ENCODE measurements at regions not wholly inside any gene's neighbourhood (a gene's known extent, or its start where the extent isn't known, plus 50 kb on each side); places are given as distances from the start of the nearest gene placed in this dataset.

DNA sequence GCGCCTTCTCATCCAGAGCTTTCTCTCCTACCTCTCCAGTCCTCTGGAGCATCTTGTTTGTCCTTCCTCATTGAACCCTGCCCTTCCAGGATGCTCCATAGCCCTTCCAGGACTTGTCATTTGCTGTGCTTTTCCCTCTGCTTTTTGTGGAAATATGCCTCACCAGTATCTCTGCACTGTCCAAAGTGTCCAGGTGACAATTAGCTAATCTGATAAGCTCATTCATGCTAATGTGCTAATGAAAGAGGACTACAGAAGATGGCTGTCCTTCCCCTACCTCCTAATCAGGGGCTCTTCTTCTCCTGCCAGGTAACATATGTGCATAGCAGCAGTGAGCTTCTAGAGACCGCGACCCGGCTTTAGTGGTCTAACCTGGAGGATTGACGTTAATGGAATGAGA is 58.4 kb upstream of the OTX2 start:
- Histone ChIP-seq H3K4me2 (ENCODE audit: low read length) (no peak overlapping the region), H3K79me2 (replicated peaks; ENCODE audit: insufficient read depth, low read length) (no peaks in the 10 kb centered on the region), H3K4me3 (ENCODE audit: low read length) (no peak overlapping the region), H3K9me2 (ENCODE audit: insufficient read depth, low read length) (no peaks in the 10 kb centered on the region), H2AFZ (ENCODE audit: low read depth, low read length) (no peak overlapping the region), H3K27me3 (ENCODE audit: insufficient read depth, low read depth, low read length) (no peaks in the 10 kb centered on the region), H3K9me3 (ENCODE audit: low read length) (no peaks in the 10 kb centered on the region), H4K20me1 (ENCODE audit: insufficient read depth) (no peaks in the 10 kb centered on the region), H3K9ac (ENCODE audit: low read length) (no peak overlapping the region), H3K36me3 (ENCODE audit: insufficient read depth, low read length) (no peaks in the 10 kb centered on the region), H3F3A (ENCODE audit: insufficient read depth, low read length, poor library complexity, severe bottlenecking) (no peaks in the 10 kb centered on the region), H3K27ac (ENCODE audit: low read length) (no peak overlapping the region)
- TF ChIP-seq, protein P1, sequence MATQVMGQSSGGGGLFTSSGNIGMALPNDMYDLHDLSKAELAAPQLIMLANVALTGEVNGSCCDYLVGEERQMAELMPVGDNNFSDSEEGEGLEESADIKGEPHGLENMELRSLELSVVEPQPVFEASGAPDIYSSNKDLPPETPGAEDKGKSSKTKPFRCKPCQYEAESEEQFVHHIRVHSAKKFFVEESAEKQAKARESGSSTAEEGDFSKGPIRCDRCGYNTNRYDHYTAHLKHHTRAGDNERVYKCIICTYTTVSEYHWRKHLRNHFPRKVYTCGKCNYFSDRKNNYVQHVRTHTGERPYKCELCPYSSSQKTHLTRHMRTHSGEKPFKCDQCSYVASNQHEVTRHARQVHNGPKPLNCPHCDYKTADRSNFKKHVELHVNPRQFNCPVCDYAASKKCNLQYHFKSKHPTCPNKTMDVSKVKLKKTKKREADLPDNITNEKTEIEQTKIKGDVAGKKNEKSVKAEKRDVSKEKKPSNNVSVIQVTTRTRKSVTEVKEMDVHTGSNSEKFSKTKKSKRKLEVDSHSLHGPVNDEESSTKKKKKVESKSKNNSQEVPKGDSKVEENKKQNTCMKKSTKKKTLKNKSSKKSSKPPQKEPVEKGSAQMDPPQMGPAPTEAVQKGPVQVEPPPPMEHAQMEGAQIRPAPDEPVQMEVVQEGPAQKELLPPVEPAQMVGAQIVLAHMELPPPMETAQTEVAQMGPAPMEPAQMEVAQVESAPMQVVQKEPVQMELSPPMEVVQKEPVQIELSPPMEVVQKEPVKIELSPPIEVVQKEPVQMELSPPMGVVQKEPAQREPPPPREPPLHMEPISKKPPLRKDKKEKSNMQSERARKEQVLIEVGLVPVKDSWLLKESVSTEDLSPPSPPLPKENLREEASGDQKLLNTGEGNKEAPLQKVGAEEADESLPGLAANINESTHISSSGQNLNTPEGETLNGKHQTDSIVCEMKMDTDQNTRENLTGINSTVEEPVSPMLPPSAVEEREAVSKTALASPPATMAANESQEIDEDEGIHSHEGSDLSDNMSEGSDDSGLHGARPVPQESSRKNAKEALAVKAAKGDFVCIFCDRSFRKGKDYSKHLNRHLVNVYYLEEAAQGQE (IDR thresholded peaks at IDR 0.05; ENCODE audit: borderline replicate concordance) = no peak
- TF ChIP-seq EP300 (conservative IDR thresholded peaks at IDR 0.05; ENCODE audit: poor library complexity, severe bottlenecking) = no peak
- no peak for TF ChIP-seq TAF1 (IDR thresholded peaks at IDR 0.05; ENCODE audit: low read depth)
- no peak for TF ChIP-seq MXI1 (conservative IDR thresholded peaks at IDR 0.05; ENCODE audit: poor library complexity, severe bottlenecking)
- no peak for TF ChIP-seq RAD21 (conservative IDR thresholded peaks at IDR 0.05)

DNA sequence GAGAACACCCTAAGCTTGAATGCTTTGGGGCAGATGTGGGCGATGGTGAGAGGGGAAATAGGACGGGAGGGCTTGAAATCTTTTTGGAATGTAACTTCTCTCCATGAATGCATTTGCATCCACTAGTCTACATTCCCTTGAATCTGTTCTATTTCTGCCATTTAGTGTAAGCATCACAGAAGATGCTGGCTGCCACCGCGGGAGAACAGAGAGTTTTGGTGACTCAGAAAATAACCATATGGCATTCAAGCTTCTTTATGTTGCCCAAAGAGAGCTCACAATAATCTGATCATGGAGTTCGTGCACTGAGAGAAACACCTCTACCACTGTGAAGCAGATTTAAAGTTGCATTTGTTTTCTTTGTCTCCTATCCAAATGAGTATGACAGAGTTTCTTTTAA is 52.6 kb upstream of the OTX2 start:
- Histone ChIP-seq H3K9ac (ENCODE audit: low read length) (no peak overlapping the region), H3K4me3 (ENCODE audit: low read length) (no peak overlapping the region), H3K9me2 (ENCODE audit: insufficient read depth, low read length) (no peaks in the 10 kb centered on the region), H3K4me2 (ENCODE audit: low read length) (no peak overlapping the region), H4K20me1 (ENCODE audit: insufficient read depth) (no peaks in the 10 kb centered on the region), H3K27me3 (ENCODE audit: insufficient read depth, low read depth, low read length) (no peaks in the 10 kb centered on the region), H3K27ac (ENCODE audit: low read length) (no peak overlapping the region), H3K36me3 (ENCODE audit: insufficient read depth, low read length) (no peaks in the 10 kb centered on the region), H3K9me3 (ENCODE audit: low read length) (no peaks in the 10 kb centered on the region), H3F3A (ENCODE audit: insufficient read depth, low read length, poor library complexity, severe bottlenecking) (no peaks in the 10 kb centered on the region), H2AFZ (ENCODE audit: low read depth, low read length) (no peak overlapping the region), H3K79me2 (replicated peaks; ENCODE audit: insufficient read depth, low read length) (no peaks in the 10 kb centered on the region)
- TF ChIP-seq POLR2AphosphoS5 (IDR thresholded peaks at IDR 0.05) (no peak), RAD21 (conservative IDR thresholded peaks at IDR 0.05) (no peak), EZH2 (IDR thresholded peaks at IDR 0.05; ENCODE audit: borderline replicate concordance, insufficient read depth, low read length, poor library complexity, severe bottlenecking) (no peak), EP300 (conservative IDR thresholded peaks at IDR 0.05; ENCODE audit: poor library complexity, severe bottlenecking) (no peak), TAF1 (IDR thresholded peaks at IDR 0.05; ENCODE audit: low read depth) (no peak), SMC3 (conservative IDR thresholded peaks at IDR 0.05; ENCODE audit: poor library complexity) (no peak)
- TF ChIP-seq, protein P1 (IDR thresholded peaks at IDR 0.05; ENCODE audit: borderline replicate concordance) = no peak

All from neural cell (in vitro differentiated cells).